B cell (primary cell): ENCODE measurements at regions not wholly inside any gene's neighbourhood (a gene's known extent, or its start where the extent isn't known, plus 50 kb on each side); places are given as distances from the start of the nearest gene placed in this dataset.

Experiments used
- ATAC-seq: fragments of 200-7000 bp; cut with Tn5 transposase; one replicate; pipeline ENCODE4 v1.10.0; 2021; ENCODE audit warnings: low read depth, mild to moderate bottlenecking, moderate number of reproducible peaks, moderate library complexity
- CTCF ChIA-PET: fragments of 350-600 bp; sonication (Branson Sonifier 250); formaldehyde crosslinking; loops from one replicate; lab custom pipeline; 2021; ENCODE audit warnings: antibody characterized with exemption, inconsistent platforms; lab: Charles Lee
- POLR2A ChIA-PET: fragments of 350-600 bp; sonication (Branson Sonifier 250); formaldehyde crosslinking; loops from one replicate; lab custom pipeline; 2021; ENCODE audit warnings: antibody characterized with exemption; lab: Charles Lee
- DNase-seq: peaks from one replicate; pipeline ENCODE4 v3.0.0; 2013
- H2AFZ ChIP-seq: 2 replicates; pipeline ENCODE4 v1.6.1; 2012; ENCODE audit warnings: mild to moderate bottlenecking, low read depth, low read length; ENCODE audit not compliant: insufficient read depth, poor library complexity, severe bottlenecking
- H3K27ac ChIP-seq, 2 donors: 1 replicate in 1 of 2; 2 replicates in 1 of 2; pipeline ENCODE4 v1.5.1; 2012 to 2013; ENCODE audit warnings: low read length in 2 of 2, mild to moderate bottlenecking in 2 of 2, moderate library complexity in 1 of 2
- H3K27me3 ChIP-seq, 4 experiments: fragments of 200-600 bp in 1 of 4; sonication (generic) in 1 of 4; replicated peaks in 1 of 4; 1 replicate in 2 of 4; 2 replicates in 2 of 4; pipeline versions ENCODE4 v1.6.1 to v1.7.0; 2013 to 2016; ENCODE audit warnings: low read length in 3 of 4, mild to moderate bottlenecking in 2 of 4, mixed read lengths in 1 of 4, moderate library complexity in 1 of 4; ENCODE audit not compliant: insufficient read depth in 4 of 4, control insufficient read depth in 3 of 4; ENCODE audit errors: control extremely low read depth in 1 of 4
- H3K36me3 ChIP-seq, 2 experiments: replicated peaks in 1 of 2; 1 replicate in 1 of 2; 2 replicates in 1 of 2; pipeline versions ENCODE4 v1.6.1 to v1.7.1; 2013; ENCODE audit warnings: low read length in 1 of 2; ENCODE audit not compliant: insufficient read depth in 2 of 2, control insufficient read depth in 1 of 2; ENCODE audit errors: control extremely low read depth in 1 of 2, extremely low read depth in 1 of 2
- H3K4me1 ChIP-seq, 2 donors: fragments of 200-600 bp in 1 of 2; sonication (generic) in 1 of 2; 1 replicate in 1 of 2; 2 replicates in 1 of 2; pipeline versions ENCODE4 v1.5.1 to v1.6.1; 2013 to 2017; ENCODE audit warnings: low read length in 2 of 2; ENCODE audit not compliant: control insufficient read depth in 2 of 2, insufficient read depth in 2 of 2
- H3K4me2 ChIP-seq: replicated peaks from 2 replicates; pipeline ENCODE3; 2012; ENCODE audit warnings: mild to moderate bottlenecking, low read depth, low read length; ENCODE audit not compliant: poor library complexity, severe bottlenecking
- H3K4me3 ChIP-seq, 5 experiments: fragments of 200-600 bp in 1 of 5; sonication (generic) in 1 of 5; 1 replicate in 3 of 5; 2 replicates in 2 of 5; pipeline versions ENCODE4 v1.5.1 to v1.7.0; 2011 to 2016; ENCODE audit warnings: low read length in 4 of 5, mild to moderate bottlenecking in 4 of 5, low read depth in 2 of 5, control low read depth in 1 of 5, moderate library complexity in 1 of 5; ENCODE audit not compliant: insufficient read depth in 1 of 5; ENCODE audit errors: control extremely low read depth in 1 of 5, extremely low read depth in 1 of 5
- H3K79me2 ChIP-seq: fragments of 200-600 bp; sonication (generic); one replicate; pipeline ENCODE4 v1.6.0; 2016; ENCODE audit warnings: low read length; ENCODE audit not compliant: control insufficient read depth, insufficient read depth
- H3K9ac ChIP-seq: fragments of 200-600 bp; sonication (generic); 2 replicates; pipeline ENCODE4 v1.6.1; 2017; ENCODE audit warnings: mild to moderate bottlenecking, low read length, moderate library complexity
- H3K9me3 ChIP-seq, 3 donors: one replicate each; pipeline versions ENCODE4 v1.6.1 to v1.7.1; 2013; ENCODE audit warnings: low read length in 2 of 3; ENCODE audit not compliant: control insufficient read depth in 2 of 3, insufficient read depth in 1 of 3; ENCODE audit errors: control extremely low read depth in 1 of 3
- H4K20me1 ChIP-seq: 2 replicates; pipeline ENCODE4 v1.6.0; 2012; ENCODE audit warnings: mild to moderate bottlenecking, low read length; ENCODE audit not compliant: insufficient read depth, control insufficient read depth, poor library complexity, severe bottlenecking
- H3K27ac Mint-ChIP-seq: one replicate; pipeline ENCODE4 v1.8.0; 2021; ENCODE audit warnings: mixed read lengths
- H3K27me3 Mint-ChIP-seq: one replicate; pipeline ENCODE4 v1.8.0; 2021; ENCODE audit warnings: mixed read lengths
- H3K4me1 Mint-ChIP-seq: one replicate; pipeline ENCODE4 v1.8.0; 2021; ENCODE audit warnings: mixed read lengths
- H3K4me3 Mint-ChIP-seq: one replicate; pipeline ENCODE4 v1.8.0; 2021; ENCODE audit warnings: mixed read lengths
- H3K9me3 Mint-ChIP-seq: one replicate; pipeline ENCODE4 v1.8.0; 2022; ENCODE audit warnings: mixed read lengths; ENCODE audit not compliant: insufficient read depth
- CTCF ChIP-seq: fragments of 200-600 bp; IDR thresholded peaks from one replicate; pipeline ENCODE4 v1.8.0; 2022; ENCODE audit warnings: antibody characterized with exemption, mild to moderate bottlenecking
- EZH2 ChIP-seq: IDR thresholded peaks from 2 replicates; pipeline ENCODE4 v1.6.1; 2012; ENCODE audit warnings: borderline replicate concordance, low read depth, mild to moderate bottlenecking, moderate library complexity, low read length; ENCODE audit not compliant: insufficient read depth, poor library complexity, severe bottlenecking
- WGBS: methylation state at CpG from one replicate; pipeline ENCODE4 v1.1.5; 2013; ENCODE audit warnings: missing lambda C conversion rate; ENCODE audit not compliant: insufficient coverage; 5-methylcytosine and 5-hydroxymethylcytosine counted together
- intact Hi-C: fragments of 100-400 bp; cut with micrococcal nuclease; formaldehyde crosslinking; loops from one replicate; pipeline ENCODE4 v1.10.0; 2022

GRCh38 chr12:25716842-25717241 lies 163.8 kb upstream of the LMNTD1 start:
- POLR2A ChIA-PET: no interaction called here
- Mint-ChIP-seq H3K9me3 (no peaks in the 10 kb centered on the region), H3K4me1 (peaks cover 10% of the 10 kb centered on the region), H3K4me3 (no peak overlapping the region), H3K27me3 (peaks cover 4% of the 10 kb centered on the region), H3K27ac (no peak overlapping the region)
- no peak overlapping the region for H3K4me2 ChIP-seq
- H3K36me3 ChIP-seq: no peaks in the 10 kb centered on the region
- H4K20me1 ChIP-seq: no peaks in the 10 kb centered on the region
- H3K27me3 ChIP-seq: no peaks in the 10 kb centered on the region
- no peak overlapping the region for H3K9ac ChIP-seq
- H3K4me1 ChIP-seq: no peaks in the 10 kb centered on the region
- DNase-seq: no peak
- peaks cover 0 to 4% (median 1%) of the 10 kb centered on the region in 3 donors for H3K9me3 ChIP-seq
- no peak overlapping the region for H3K4me3 ChIP-seq
- TF ChIP-seq CTCF (no peak), EZH2 (no peak)
- no peak for ATAC-seq
- H3K27ac ChIP-seq: no peak overlapping the region
- CTCF ChIA-PET: no interaction called here
- intact Hi-C loops: no loop called here
- H3K79me2 ChIP-seq: no peaks in the 10 kb centered on the region
- no peak overlapping the region for H2AFZ ChIP-seq

GRCh38 chr12:25717552-25717951 lies 164.5 kb upstream of the LMNTD1 start:
- ChIA-PET CTCF (no interaction called here), POLR2A (no interaction called here)
- H3K27me3 Mint-ChIP-seq: peaks cover 4% of the 10 kb centered on the region
- Histone ChIP-seq H3K27ac (no peak overlapping the region), H3K9me3 (no peaks in the 10 kb centered on the region), H3K4me2 (no peak overlapping the region), H3K79me2 (no peaks in the 10 kb centered on the region), H3K9ac (no peak overlapping the region), H2AFZ (no peak overlapping the region), H3K27me3 (no peaks in the 10 kb centered on the region), H4K20me1 (no peaks in the 10 kb centered on the region), H3K4me3 (no peak overlapping the region), H3K4me1 (no peaks in the 10 kb centered on the region), H3K36me3 (no peaks in the 10 kb centered on the region)
- TF ChIP-seq EZH2 (no peak), CTCF (no peak)
- WGBS: 93% methylated on average over 3 of the region's 4 CpGs
- no peak overlapping the region for H3K27ac Mint-ChIP-seq
- H3K4me1 Mint-ChIP-seq: peaks cover 7% of the 10 kb centered on the region
- H3K9me3 Mint-ChIP-seq: no peaks in the 10 kb centered on the region
- no peak overlapping the region for H3K4me3 Mint-ChIP-seq
- ATAC-seq (no peak), DNase-seq (no peak)
- intact Hi-C loops: no loop called here
